ENCODE measurements at regions not wholly inside any gene's neighbourhood (a gene's known extent, or its start where the extent isn't known, plus 50 kb on each side); places are given as distances from the start of the nearest gene placed in this dataset.
A peak's percentile ranks its signal among the peaks of the same experiment; 100 is the strongest.

- peak; percentile 13 for DNase-seq (ENCODE audit: low read depth)
These were observed 107.3 kb downstream of the DUSP10 start for GRCh38 chr1:221634606-221635005.

- no peak for DNase-seq (ENCODE audit: low read depth)
These were observed 106.6 kb downstream of the DUSP10 start for GRCh38 chr1:221635305-221635704.

- DNase-seq (ENCODE audit: low read depth), result no peak
These were observed 105.8 kb downstream of the DUSP10 start for GRCh38 chr1:221636096-221636495.

- DNase-seq (ENCODE audit: low read depth), result no peak
These were observed 104.9 kb downstream of the DUSP10 start for GRCh38 chr1:221636967-221637366.

GRCh38 chr1:221637641-221638041 is 104.2 kb downstream of the DUSP10 start:
- peak; percentile 35 for DNase-seq (ENCODE audit: low read depth)

GRCh38 chr1:221638595-221638994 is 103.3 kb downstream of the DUSP10 start:
- no peak for DNase-seq (ENCODE audit: low read depth)

- DNase-seq (ENCODE audit: low read depth), result no peak
These were observed 100.1 kb downstream of the DUSP10 start for GRCh38 chr1:221641811-221642210.

- no peak for DNase-seq (ENCODE audit: low read depth)
These were observed 98.3 kb downstream of the DUSP10 start for GRCh38 chr1:221643404-221644144.

GRCh38 chr1:221644145-221644448 is 97.8 kb downstream of the DUSP10 start:
- DNase-seq (ENCODE audit: low read depth), result no peak

GRCh38 chr1:221644663-221645258 is 97.1 kb downstream of the DUSP10 start:
- no peak for DNase-seq (ENCODE audit: low read depth)

- peak; percentile 7 for DNase-seq (ENCODE audit: low read depth)
These were observed 93.7 kb downstream of the DUSP10 start for GRCh38 chr1:221648201-221648600.
